DND-41 (cell line): ENCODE measurements at regions not wholly inside any gene's neighbourhood (a gene's known extent, or its start where the extent isn't known, plus 50 kb on each side); places are given as distances from the start of the nearest gene placed in this dataset.

Experiments
- EZH2 ChIP-seq: IDR thresholded peaks from 3 replicates; pipeline ENCODE4 v1.6.1; 2012; ENCODE audit warnings: borderline replicate concordance, low read depth, mild to moderate bottlenecking, moderate library complexity, low read length, inconsistent platforms; ENCODE audit not compliant: severe bottlenecking
- TF ChIP-seq, protein P1 (sequence below): IDR thresholded peaks from 2 replicates; pipeline ENCODE4 v1.5.1; 2012; ENCODE audit warnings: borderline replicate concordance, low read length, moderate library complexity, mild to moderate bottlenecking; ENCODE audit not compliant: poor library complexity, severe bottlenecking; ENCODE audit errors: extremely low read depth

DNA sequence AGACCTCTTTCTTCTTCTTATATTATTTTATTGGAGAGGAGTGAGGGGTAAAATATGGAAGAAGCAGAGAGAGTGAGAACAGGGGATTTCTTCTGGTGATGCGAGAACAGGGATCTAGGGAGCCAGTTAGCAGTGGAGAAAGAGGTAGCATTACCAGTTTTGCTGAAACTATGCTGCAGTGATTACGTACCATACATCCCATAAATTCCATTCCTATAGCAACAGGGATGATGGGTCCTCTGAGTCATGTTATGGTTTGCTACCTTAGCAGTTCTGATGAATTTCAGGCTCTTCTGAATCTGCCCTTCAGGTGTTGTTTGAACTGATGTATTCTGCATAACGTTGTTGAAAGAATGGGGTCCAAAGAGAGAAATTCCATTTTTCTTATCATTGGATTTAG lies 625.4 kb upstream of the LRFN5 start:
- TF ChIP-seq, protein P1, sequence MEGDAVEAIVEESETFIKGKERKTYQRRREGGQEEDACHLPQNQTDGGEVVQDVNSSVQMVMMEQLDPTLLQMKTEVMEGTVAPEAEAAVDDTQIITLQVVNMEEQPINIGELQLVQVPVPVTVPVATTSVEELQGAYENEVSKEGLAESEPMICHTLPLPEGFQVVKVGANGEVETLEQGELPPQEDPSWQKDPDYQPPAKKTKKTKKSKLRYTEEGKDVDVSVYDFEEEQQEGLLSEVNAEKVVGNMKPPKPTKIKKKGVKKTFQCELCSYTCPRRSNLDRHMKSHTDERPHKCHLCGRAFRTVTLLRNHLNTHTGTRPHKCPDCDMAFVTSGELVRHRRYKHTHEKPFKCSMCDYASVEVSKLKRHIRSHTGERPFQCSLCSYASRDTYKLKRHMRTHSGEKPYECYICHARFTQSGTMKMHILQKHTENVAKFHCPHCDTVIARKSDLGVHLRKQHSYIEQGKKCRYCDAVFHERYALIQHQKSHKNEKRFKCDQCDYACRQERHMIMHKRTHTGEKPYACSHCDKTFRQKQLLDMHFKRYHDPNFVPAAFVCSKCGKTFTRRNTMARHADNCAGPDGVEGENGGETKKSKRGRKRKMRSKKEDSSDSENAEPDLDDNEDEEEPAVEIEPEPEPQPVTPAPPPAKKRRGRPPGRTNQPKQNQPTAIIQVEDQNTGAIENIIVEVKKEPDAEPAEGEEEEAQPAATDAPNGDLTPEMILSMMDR: no peak
- no peak for TF ChIP-seq EZH2
